GM18507 (cell line): ENCODE measurements at regions not wholly inside any gene's neighbourhood (a gene's known extent, or its start where the extent isn't known, plus 50 kb on each side); places are given as distances from the start of the nearest gene placed in this dataset.

ENCODE experiments used
- DNase-seq: peaks from one replicate; pipeline ENCODE4 v3.0.0; 2011; ENCODE audit warnings: low read depth; ENCODE audit not compliant: insufficient read length; ENCODE audit errors: extremely low spot score
- FAIRE-seq: peaks from 2 replicates; lab custom pipeline; 2011; peaks lifted over from hg19 to GRCh38; lab: Jason Lieb, UNC

DNA sequence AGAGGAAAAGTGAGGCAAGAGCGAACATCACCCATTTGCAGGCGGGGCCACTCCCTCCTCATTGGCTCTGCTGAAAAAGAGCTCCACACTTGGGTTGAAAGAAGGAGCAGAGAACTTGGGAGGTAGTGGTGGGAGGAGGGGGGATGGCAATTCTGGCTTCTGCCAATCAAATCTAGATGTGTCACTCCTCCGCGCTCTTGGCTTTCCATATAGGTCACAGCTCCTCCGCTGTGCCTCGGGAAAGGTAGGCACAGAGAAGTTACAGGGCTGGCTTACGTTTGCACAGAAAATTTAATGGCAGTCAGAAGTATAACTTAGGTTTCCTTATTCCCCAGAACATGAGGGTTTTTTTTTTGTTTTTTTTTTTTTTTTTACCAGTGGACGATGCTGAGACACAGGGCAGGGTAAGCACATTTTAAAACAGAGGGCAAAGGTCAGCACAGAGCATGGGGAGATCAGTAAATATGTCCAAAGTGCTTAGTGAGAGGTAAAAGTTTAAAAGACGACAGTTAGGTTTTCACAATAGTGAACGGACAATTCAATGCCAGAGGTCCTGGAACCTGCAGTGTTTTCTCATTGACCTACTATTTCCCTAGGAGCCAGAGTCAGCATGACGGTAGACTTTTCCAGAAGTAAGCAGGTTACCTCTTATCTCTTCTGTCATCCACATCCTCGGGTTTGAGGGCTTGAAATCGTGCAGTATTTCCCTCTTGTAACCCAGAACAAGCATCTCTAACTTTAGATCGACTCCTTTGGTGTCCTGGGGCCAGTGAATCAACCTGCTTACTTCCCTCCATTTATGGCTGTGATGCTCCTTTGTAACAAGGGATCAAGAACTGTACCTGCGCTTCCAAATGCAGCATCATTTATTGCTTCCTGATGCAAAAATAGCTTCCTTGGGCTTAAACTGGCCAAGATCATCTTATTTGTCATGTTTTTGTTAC is 258.9 kb upstream of the PROX1 start:
- DNase-seq (no peak), FAIRE-seq (no peak)

DNA sequence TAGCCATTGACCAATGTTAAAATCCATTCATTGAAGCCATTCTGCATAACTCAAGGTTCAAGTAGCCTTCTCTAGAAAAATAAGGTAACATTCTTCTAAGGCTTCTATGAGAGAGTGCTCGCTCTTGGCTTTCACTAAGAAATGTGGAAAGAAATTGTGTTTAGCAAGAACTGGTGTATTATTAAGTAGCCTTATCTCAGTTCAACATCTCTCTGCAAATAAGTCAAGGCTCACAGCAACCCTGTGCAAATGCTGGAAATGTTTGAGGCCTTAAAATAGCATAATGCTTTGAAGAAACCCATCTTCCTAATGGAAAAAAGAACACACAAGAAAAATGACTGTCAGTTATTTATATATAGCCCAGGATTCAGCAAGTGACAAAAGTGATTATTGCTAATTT is 254.1 kb upstream of the PROX1 start:
- DNase-seq (no peak), FAIRE-seq (no peak)

DNA sequence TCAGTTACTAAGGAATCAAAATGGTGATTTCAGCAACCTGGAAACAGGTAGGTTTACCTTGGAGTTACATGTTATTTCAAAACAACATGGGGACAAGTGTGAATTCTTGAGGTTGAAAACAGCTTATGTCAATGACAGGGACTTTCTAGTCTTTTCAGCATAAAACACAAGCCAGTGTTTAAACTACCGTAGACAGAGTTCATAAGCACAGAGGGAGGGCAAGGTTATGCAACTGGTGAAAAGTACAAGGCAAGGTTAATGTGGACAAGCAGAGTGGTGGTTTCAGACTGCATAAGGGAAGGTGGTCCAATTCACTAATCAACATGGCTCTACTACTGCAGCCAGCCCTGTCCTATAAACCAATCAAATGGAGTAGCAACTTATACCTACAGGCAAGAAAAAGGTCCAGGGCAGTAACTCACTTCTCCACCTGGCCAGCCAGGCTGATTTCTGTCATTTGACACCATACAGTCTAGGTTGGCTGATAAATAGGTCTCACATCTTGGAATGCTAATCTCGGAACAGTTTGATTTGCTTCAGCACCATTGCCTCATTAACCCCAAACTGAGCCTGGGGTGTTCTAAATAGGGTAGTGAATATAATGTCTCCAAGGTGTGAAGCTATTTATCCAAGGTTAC is 250.3 kb upstream of the PROX1 start:
- FAIRE-seq (no peak), DNase-seq (no peak)

DNA sequence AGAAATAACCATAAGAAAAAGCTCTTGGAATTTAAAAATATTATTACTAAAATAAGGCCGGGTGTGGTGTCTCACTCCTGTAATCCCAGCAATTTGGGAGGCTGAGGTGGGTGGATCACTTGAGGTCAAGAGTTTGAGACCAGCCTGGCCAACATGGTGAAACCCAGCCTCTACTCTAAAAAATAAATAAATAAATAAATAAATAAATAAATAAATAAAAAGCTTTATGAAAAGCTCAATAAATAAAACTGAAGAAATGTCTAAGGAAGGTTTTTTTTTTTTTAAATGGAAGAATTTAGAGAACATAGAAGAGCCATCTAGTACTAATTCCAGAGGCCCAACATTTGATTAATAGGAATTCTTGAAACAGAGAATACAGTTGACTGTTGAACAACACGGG is 249.1 kb upstream of the PROX1 start:
- FAIRE-seq (no peak), DNase-seq (no peak)

DNA sequence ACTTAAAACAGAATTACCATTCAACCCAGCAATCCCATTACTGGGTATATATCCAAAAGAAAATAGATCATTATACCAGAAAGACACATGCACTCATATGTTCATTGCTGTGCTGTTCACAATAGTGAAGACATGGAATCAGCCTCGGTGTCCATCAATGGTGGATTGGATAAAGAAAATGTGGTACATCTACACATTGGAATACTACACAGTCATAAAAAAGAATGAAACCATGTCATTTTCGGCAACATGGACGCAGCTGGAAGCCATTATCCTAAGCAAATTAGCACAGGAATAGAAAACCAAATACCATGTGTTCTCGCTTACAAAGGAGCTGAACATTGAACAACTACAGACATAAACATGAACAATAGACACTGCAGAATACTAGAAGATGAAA is 244.8 kb upstream of the PROX1 start:
- DNase-seq = no peak
- FAIRE-seq = no peak

DNA sequence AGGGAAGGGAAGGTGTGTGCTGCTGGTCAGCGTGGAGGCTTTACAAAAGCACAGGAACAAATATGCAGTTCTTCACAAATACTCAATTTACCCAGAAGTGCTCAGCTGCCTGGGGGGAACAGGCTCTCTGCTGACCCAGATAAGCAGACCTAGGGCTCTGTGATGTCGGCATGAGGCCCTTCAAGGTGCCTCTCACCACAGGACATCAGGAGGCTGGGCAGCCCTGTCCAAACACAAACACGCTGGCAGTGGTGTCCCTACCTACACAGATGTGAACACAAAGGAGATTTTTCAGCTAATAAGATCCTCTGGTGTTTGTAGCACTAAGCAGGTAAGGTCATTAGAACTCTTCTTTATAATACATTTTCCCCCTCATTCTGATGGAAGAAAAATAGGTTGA is 243.0 kb upstream of the PROX1 start:
- DNase-seq (no peak), FAIRE-seq (no peak)

DNA sequence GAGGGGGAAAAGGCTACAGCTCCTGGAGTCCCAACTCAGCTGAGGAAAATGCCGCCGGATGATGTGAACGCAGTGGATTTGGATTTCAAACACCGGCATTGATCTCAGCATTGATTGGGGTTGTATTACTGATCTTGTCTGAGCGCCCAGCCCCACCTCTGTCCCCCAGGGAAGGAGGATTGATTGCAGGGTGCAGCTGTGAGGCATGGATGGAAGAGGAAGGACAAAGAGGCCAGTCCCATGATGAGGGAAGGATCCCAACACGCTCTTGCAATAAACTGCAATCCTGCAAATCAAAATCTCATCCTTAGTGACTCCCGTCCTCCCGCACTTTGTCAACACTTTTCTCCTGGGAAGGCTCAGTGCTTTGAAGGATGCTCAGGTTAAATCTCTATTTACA is 242.3 kb upstream of the PROX1 start:
- no peak for DNase-seq
- no peak for FAIRE-seq

DNA sequence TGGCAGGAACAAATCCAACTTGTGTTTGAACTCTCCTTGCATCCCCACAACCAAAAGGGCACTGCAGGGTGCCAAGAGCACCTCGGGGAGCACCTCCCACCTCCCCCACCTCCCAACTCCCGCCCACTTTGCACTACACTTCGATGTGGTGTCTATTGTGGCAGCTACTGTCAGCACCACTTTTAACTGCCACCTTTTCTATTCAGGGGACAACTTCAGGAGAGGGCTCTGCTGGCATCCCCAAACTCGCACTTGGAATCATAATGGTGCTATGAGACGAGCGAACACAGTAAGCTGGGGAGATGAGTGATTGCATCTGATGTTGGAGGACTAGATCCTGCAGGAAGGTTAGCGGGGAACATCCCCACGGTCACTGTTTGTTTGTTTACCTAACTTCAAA is 238.2 kb upstream of the PROX1 start:
- no peak for DNase-seq
- no peak for FAIRE-seq

DNA sequence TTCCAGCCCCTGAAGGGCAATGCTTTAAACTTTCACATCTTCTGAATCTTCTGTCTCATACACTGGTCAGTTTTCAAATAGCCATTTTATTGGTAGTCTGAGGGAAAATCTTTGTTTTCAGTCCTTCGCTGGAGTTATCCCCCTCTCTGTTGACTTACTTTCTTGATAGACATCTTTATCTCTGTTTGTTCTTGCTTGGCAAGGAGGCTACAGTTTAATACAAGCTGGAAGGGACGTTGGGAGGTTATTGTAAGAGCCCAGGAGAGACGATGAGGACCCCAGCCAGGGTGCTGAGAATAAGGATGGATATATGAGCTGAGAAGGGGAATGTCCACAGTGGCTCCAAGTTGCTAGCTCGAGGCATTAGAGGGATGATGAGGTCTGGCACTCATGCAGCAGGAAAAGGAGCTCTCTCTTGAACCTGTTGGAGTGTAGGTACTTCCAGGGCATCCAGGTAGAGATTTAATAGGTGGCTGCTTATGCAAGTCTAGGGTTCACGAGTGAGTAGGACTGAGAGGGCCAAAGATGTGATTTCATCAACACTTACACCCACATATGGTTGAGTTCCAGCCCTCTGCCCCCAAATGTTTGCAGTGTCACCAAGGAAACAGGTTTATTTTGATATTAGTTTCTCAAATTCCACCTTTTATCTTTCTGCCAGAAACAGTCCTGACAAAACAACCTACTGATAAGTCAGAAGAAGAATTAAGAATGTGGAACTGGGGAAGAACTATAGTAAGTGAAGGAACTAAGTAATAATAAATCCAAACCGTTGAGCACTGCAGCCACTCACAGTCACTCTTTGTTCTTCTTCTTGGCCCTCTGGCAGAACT is 237.3 kb upstream of the PROX1 start:
- FAIRE-seq = no peak

DNA sequence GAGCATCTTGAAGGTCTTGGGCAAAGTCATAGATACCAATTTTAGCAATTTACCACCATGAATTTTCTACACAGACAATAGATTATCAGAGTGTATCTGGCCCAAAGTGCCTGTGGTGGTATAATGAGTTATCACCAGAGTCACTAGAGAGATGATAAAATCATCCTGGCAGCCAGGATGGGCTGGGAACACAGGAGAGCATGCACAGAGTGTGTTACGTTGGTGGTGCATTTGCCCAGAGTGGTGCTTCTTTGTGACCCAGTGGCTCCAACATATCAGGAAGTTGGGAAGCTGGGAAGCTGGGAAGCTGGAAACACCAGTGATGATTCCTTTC is 236.7 kb upstream of the PROX1 start:
- FAIRE-seq (no peak), DNase-seq (no peak)

More for the DNA sequence above, 237.3 kb upstream of the PROX1 start:
- no peak for DNase-seq

DNA sequence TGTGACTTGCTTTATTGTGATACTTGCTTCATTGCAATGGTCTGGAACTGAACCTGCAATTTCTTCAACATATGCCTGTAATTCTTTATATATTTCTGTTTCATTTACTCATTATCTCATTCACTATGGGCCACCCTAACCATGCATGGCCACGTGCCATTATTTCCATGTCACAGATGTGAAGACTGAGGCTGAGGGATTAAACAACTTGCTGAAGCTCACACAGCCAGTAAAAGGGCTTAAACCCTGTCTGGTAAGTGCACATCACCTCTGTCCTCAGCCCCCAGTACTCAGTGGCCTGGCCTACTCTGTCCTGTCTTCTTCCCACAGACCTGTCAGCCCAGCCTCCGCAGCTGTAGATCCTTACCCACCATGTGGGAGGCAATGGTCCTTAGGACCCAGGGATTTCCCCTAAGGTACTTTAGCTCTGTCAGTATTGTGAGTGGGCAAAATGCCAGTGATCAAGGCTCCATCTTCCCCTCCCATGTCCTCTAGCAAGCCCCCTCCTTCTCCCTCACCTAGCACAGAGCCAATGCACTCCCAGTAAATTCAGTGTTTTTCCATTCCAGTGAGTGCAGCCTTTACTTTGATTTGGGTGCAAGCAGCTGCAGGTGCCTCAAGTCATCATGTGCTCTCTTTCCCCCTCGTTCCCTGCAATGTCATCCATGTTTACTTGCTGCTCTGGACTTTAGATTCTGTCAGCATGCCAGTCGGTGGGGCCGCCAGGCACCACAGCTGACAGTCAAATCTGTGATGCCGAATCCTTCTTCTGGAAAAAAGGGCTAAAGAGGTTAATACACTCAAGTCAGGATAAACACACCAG is 228.2 kb upstream of the PROX1 start:
- FAIRE-seq = no peak
- DNase-seq = no peak

DNA sequence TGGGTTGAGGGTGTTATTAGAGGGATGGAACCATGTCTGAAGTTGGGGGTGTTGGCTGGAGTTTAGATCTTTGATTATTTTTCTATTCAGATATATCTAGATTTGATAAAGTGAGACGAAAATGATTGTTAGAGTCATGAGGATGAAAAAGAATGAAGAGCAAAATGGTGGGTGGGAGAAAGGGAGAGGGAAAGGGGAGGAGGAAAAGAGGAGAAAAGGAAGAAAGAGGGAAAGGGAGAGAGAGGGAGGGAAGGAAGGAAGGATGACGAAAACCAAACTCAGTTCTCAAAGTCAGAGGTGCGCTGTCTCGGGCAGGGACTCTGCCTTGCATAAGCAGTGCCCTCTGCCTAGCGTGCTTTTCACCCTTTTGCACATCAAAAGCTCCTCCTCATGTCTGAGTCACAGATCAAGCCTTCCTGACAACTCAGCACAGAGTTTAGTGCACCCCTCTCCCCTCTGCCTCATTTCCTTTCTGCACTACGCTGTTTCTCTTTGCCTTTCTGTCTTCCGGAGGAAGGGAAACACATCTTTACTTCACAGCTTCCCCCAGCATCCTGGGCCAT is 225.8 kb upstream of the PROX1 start:
- DNase-seq = no peak

DNA sequence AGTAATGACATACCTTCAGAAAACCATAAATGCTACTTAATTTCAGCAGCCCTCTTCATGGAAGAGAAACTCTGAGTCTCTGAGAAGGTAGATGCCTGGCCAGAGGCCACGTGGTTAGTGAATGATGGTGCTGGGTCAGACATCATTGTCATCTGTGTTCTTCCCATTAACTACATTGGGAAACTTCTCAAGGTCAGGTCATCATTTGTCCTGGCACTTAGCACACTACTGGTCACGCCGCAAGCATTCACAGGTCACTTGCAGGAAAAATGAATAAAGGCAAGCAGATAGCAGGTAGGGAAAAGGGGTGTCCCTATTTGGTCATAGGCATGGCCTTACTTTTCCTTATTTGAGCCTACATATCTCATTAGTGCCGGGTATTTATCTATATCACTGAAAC is 220.1 kb upstream of the PROX1 start:
- no peak for FAIRE-seq
- no peak for DNase-seq

More for the DNA sequence above, 225.8 kb upstream of the PROX1 start:
- no peak for FAIRE-seq

DNA sequence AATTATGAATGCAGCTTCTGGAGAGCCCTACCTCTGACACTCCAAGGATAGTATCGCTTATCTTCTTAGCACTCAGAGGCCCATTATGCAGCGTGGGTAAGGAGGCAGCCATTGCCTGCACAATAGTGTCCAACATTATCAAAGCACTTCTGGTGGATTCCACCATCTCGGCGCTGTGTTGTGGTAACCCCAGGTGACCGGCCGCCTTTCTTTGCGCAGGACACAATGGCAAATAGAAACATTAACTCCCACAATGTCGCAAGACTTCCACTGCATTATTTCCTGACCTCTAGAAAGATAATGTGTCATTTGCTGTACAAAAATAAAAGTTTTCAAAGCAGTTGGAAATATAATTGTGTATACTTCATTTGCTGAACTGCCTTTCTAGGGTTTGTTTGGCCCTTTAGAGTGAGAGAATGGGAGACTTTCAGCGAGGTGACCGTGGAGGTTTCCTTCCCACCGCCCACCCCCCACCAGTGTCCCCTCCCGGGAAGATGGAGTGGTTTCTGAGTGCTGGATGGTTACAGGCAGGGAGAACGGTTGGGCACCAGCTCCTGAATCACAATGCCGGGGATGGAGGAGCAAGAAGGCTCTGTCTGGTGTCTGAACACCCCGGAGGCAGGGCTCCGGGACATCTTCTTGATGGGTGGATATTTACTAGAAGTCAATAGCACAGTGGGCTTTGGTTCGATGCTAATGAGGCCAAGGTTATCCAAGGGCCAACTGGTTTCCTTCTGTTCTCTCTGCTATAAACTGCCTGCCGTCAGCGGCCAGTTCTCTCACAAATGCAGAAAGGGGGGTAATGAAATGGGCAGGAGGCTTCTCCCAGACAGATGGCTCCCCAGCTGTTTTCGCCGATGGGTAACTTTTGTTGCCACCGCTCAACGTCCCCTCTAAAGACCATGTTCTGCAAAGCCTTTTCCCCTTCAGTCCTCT is 215.4 kb upstream of the PROX1 start:
- DNase-seq (no peak), FAIRE-seq (no peak)

DNA sequence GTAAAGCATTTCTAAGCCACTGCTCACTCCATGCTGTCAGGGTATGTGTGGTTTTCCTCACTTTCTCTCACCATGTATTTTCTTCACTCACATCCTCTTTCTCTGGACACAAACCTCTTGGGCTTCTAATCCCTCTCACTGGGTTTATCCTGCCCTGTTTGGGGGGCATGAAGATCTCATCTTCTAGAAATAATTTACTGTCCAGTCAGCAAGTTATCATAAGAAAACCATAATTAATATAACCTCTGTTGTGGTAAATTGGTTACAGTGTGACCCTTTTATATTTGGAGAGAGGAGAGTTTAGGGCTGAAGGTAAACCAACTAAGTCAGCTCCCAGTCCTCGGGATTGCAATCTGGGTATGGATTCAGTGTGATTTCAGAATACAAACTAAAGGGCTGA is 213.8 kb upstream of the PROX1 start:
- DNase-seq (no peak), FAIRE-seq (no peak)

DNA sequence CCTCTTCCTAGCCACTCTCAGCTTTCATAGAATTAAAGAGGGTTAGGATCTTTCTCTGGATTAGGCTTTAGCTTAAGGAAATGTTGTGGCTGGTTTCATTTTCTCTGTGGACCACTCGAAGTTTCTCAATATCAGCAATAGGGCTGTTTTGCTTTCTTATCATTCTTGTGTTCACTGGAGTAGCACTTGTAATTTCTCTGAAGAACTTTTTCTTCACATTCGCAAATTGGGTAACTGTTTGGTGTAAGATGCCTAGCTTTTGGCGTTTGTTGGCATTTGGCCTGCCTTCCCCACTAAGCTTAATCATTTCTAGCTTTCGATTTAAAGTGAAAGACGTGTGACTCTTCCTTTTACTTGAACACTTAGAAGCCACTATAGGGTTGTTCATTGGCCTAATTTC is 210.8 kb upstream of the PROX1 start:
- DNase-seq = no peak
- no peak for FAIRE-seq

DNA sequence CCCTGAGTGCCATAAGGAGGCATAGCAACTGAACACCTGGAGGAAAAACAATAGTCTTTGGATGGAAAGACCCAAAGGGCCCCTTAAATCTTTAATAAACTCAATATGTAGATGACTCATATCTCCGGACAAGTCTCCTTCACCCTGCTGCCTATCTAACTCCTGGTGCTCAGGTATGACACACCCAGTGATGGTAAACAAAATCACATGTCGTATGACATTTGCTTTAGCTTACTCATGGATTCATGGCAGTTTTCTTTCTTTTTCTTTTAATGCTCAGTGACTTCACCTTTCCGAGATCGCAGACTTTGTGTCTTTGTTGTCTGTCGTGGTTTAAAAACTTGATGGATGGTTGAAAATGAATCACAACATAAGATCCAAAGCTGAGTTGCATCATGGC is 208.5 kb upstream of the PROX1 start:
- FAIRE-seq = no peak
- DNase-seq = no peak

DNA sequence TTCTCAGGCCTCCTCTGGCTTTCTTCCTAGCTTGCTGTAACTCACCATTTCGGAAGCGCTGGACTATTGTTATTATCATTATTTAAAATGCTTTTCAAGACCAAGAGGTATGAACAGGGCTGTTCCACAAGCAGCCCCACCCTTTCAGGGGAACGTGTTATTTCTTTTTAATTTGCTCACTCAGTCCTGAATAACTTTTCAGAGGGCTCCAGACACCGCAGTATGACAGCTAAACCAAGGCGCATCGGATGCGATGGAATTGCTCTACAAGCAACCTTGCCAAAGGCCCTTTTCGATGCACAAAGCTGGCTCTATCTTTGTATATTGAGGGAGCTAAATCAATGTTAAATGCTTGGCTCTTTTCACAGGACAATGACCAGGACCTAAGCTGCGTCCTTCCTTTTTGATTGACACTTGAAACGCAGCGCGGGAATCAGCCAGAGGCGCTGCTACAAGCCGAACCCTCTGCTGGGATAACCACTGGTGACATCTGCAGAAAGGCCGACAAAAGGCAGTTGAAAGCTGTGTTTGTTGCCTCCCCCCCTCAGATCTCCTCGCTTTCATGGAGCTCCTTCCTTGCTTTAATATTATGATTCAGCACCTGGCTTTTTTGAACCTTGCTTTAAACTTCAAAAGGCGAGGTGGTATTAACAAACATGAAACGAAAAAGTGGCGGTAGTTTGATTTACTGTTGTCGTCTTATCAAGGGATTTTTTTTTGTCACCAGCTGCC is 204.7 kb upstream of the PROX1 start:
- no peak for DNase-seq
- FAIRE-seq = no peak
